ENCODE measurements at regions not wholly inside any gene's neighbourhood (a gene's known extent, or its start where the extent isn't known, plus 50 kb on each side); places are given as distances from the start of the nearest gene placed in this dataset.

GRCh38 chr15:53000409-53000808 is 210.3 kb upstream of the ONECUT1 start:
- no peak for TF ChIP-seq MAX (IDR thresholded peaks at IDR 0.05)
- TF ChIP-seq CTCF (IDR thresholded peaks at IDR 0.05 in 2 of 3, conservative IDR thresholded peaks at IDR 0.05 in 1 of 3; ENCODE audit: borderline replicate concordance in 1 of 3, insufficient read depth in 1 of 3, low read depth in 2 of 3, low read length in 2 of 3) = no peak
- no peak for TF ChIP-seq JUND (IDR thresholded peaks at IDR 0.05)
- TF ChIP-seq ZBTB33 (IDR thresholded peaks at IDR 0.05; ENCODE audit: extremely low read depth, insufficient replicate concordance, low read length) = no peak
- TF ChIP-seq EZH2phosphoT487 (IDR thresholded peaks at IDR 0.05; ENCODE audit: borderline replicate concordance) = no peak
- no peak for TF ChIP-seq POLR2AphosphoS5 (IDR thresholded peaks at IDR 0.05; ENCODE audit: low read depth, low read length)
- no peak for TF ChIP-seq POLR2A (IDR thresholded peaks at IDR 0.05; ENCODE audit: borderline replicate concordance, extremely low read depth, insufficient read depth, insufficient read length)
- no peak for TF ChIP-seq ZFX (IDR thresholded peaks at IDR 0.05)
- no peak for TF ChIP-seq EZH2 (IDR thresholded peaks at IDR 0.05)
- no peak for TF ChIP-seq RAD21 (IDR thresholded peaks at IDR 0.05; ENCODE audit: low read depth)
- no peak for TF ChIP-seq ZNF274 (IDR thresholded peaks at IDR 0.05; ENCODE audit: low read depth, low read length)
- no peak for TF ChIP-seq ATF3 (IDR thresholded peaks at IDR 0.05)
- no peak for TF ChIP-seq REST (IDR thresholded peaks at IDR 0.05; ENCODE audit: low read depth)
